Suprapubic skin (tissue), 4 donors: ENCODE measurements at regions not wholly inside any gene's neighbourhood (a gene's known extent, or its start where the extent isn't known, plus 50 kb on each side); places are given as distances from the start of the nearest gene placed in this dataset.

ENCODE experiments used
- DNase-seq, 2 donors: peaks; one replicate each; pipeline ENCODE4 v3.0.0-alpha.2; 2019; ENCODE audit warnings: low spot score in 2 of 2
- H3K27ac ChIP-seq: fragments of 200-600 bp; sonication (generic); one replicate; pipeline ENCODE4 v1.5.1; 2019
- H3K27me3 ChIP-seq: fragments of 200-600 bp; sonication (generic); one replicate; pipeline ENCODE4 v1.5.1; 2019
- H3K36me3 ChIP-seq: fragments of 200-600 bp; sonication (generic); one replicate; pipeline ENCODE4 v1.5.1; 2019
- H3K4me1 ChIP-seq: fragments of 200-600 bp; sonication (generic); one replicate; pipeline ENCODE4 v1.5.1; 2019
- H3K4me3 ChIP-seq: fragments of 200-600 bp; sonication (generic); one replicate; pipeline ENCODE4 v1.5.1; 2019; ENCODE audit warnings: mild to moderate bottlenecking
- H3K9me3 ChIP-seq: fragments of 200-600 bp; sonication (generic); one replicate; pipeline ENCODE4 v1.5.1; 2019
- CTCF ChIP-seq, 2 donors: fragments of 200-600 bp in 1 of 2; fragments of 450-650 bp in 1 of 2; sonication (generic) in 1 of 2; IDR thresholded peaks; one replicate each; pipeline ENCODE4 v1.5.1; 2016 to 2019; ENCODE audit warnings: antibody characterized with exemption in 2 of 2, mild to moderate bottlenecking in 1 of 2, moderate library complexity in 1 of 2
- EP300 ChIP-seq: sonication (generic); formaldehyde crosslinking; IDR thresholded peaks from one replicate; pipeline ENCODE4 v1.6.1; 2017; ENCODE audit warnings: antibody characterized with exemption
- POLR2A ChIP-seq, 2 donors: fragments of 450-650 bp; IDR thresholded peaks; one replicate each; pipeline ENCODE4 v1.6.1; 2017; ENCODE audit warnings: antibody characterized with exemption in 2 of 2, mild to moderate bottlenecking in 2 of 2, moderate library complexity in 2 of 2
- POLR2AphosphoS5 ChIP-seq, 3 donors: sonication (generic); formaldehyde crosslinking; IDR thresholded peaks; one replicate each; pipeline ENCODE4 v1.6.1; 2017; ENCODE audit warnings: antibody characterized with exemption in 3 of 3
- WGBS: methylation state at CpG from one replicate; pipeline ENCODE4 v1.1.5; 2018; 5-methylcytosine and 5-hydroxymethylcytosine counted together

DNA sequence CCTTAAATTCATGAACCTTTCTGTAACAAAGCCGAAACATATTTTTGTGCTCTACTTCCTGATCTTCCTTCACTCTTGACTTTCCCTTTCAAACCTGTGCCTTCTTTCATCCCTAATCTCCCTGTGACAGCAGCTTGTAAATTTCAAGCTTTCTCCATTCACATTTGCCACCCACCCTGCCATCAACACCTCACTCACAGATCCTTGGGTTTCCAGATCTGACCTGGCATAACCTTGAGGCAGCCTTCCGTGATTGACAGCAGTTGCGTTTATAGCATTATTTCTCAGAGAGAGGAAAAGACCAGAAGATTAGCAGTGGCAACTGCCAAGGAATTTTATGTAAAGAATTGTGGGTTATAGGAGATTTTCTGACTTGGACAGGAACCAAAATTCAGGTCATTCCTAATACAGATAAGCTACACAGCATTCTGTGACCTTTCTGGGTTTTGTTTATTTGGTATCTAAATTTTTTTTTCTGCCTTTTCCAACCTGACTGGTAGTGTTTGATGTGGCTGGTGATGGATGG, 260.0 kb downstream of the NR2F1-AS1 start:
- Histone ChIP-seq H3K4me1 (no peaks in the 10 kb centered on the region), H3K4me3 (no peak overlapping the region), H3K27ac (no peak overlapping the region), H3K27me3 (no peaks in the 10 kb centered on the region), H3K9me3 (no peaks in the 10 kb centered on the region), H3K36me3 (no peaks in the 10 kb centered on the region)
- DNase-seq, result no peak
- 79% methylated on average over 3 of the region's 3 CpGs for WGBS
- TF ChIP-seq CTCF (IDR thresholded peaks at IDR 0.05) (no peak), POLR2AphosphoS5 (IDR thresholded peaks at IDR 0.05) (no peak), EP300 (no peak), POLR2A (IDR thresholded peaks at IDR 0.05) (no peak)

DNA sequence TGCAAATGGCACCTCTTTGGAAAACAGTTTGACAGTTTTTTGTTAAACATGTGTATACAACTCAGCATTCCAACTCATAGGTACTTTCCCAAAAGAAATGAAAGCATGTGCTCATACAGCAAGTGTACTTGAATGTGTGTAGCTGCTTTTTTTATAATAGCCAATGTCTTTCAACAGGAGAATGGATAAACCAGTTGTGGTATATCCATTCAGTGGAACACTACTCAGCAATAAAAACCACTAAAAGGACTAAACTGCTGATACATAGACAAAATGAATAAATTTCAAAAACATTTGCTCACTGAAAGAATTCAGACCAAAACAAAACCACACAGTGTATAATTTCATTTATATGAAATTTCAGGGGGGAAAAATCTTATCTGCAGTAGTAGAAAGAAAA, 267.3 kb downstream of the NR2F1-AS1 start:
- Histone ChIP-seq H3K27ac (no peak overlapping the region), H3K27me3 (no peaks in the 10 kb centered on the region), H3K4me3 (no peak overlapping the region), H3K4me1 (peaks cover 6% of the 10 kb centered on the region), H3K36me3 (no peaks in the 10 kb centered on the region), H3K9me3 (no peaks in the 10 kb centered on the region)
- DNase-seq, result no peak
- no peak for TF ChIP-seq CTCF (IDR thresholded peaks at IDR 0.05)
- no peak for TF ChIP-seq EP300
- no peak for TF ChIP-seq POLR2AphosphoS5 (IDR thresholded peaks at IDR 0.05)
- no peak for TF ChIP-seq POLR2A (IDR thresholded peaks at IDR 0.05)

GRCh38 chr5:93311881-93312280, 269.1 kb downstream of the NR2F1-AS1 start:
- H3K36me3 ChIP-seq, result no peaks in the 10 kb centered on the region
- DNase-seq, result no peak
- TF ChIP-seq POLR2AphosphoS5 (IDR thresholded peaks at IDR 0.05) (no peak), CTCF (IDR thresholded peaks at IDR 0.05) (no peak), POLR2A (IDR thresholded peaks at IDR 0.05) (no peak), EP300 (no peak)
- H3K27me3 ChIP-seq, result no peaks in the 10 kb centered on the region
- H3K4me3 ChIP-seq, result no peak overlapping the region
- H3K27ac ChIP-seq, result no peak overlapping the region
- WGBS, result 53% methylated on average over 2 of the region's 2 CpGs
- no peaks in the 10 kb centered on the region for H3K9me3 ChIP-seq
- H3K4me1 ChIP-seq, result peaks cover 6% of the 10 kb centered on the region

- no peaks in the 10 kb centered on the region for H3K27me3 ChIP-seq
- no peak for DNase-seq
- H3K36me3 ChIP-seq, result no peaks in the 10 kb centered on the region
- H3K9me3 ChIP-seq, result no peaks in the 10 kb centered on the region
- TF ChIP-seq CTCF (IDR thresholded peaks at IDR 0.05) (no peak), EP300 (no peak), POLR2AphosphoS5 (IDR thresholded peaks at IDR 0.05) (no peak), POLR2A (IDR thresholded peaks at IDR 0.05) (no peak)
- no peak overlapping the region for H3K4me3 ChIP-seq
- H3K27ac ChIP-seq, result no peak overlapping the region
- peaks cover 6% of the 10 kb centered on the region for H3K4me1 ChIP-seq
These were observed 273.5 kb downstream of the NR2F1-AS1 start for GRCh38 chr5:93307557-93307956.

DNA sequence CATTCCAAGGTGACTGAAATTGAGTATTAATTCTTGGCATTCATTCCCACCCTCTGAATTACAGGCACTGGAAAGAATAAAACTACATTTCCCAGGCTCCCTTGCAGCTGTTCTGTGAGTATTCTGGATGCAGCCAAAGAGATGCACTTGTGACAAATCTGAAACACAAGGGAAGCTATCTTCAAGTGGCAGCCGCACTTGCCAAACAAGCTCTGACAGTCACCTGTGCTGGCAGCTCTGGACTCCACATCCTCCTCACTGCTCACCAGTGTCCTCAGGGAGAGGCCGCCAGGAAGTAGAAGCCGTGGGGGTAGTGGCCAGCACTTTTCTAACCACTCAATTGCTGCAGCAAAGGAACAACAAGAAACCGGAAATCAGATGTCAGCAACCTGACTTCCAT, 275.0 kb downstream of the NR2F1-AS1 start:
- TF ChIP-seq POLR2AphosphoS5 (IDR thresholded peaks at IDR 0.05), result no peak
- no peak for TF ChIP-seq POLR2A (IDR thresholded peaks at IDR 0.05)
- no peak for TF ChIP-seq EP300
- TF ChIP-seq CTCF (IDR thresholded peaks at IDR 0.05), result no peak
- no peaks in the 10 kb centered on the region for H3K4me1 ChIP-seq
- no peak for DNase-seq
- H3K27ac ChIP-seq, result no peak overlapping the region
- H3K9me3 ChIP-seq, result no peaks in the 10 kb centered on the region
- H3K4me3 ChIP-seq, result no peak overlapping the region
- 49% methylated on average over 4 of the region's 4 CpGs for WGBS
- H3K36me3 ChIP-seq, result no peaks in the 10 kb centered on the region
- no peaks in the 10 kb centered on the region for H3K27me3 ChIP-seq
